ENCODE measurements at regions not wholly inside any gene's neighbourhood (a gene's known extent, or its start where the extent isn't known, plus 50 kb on each side); places are given as distances from the start of the nearest gene placed in this dataset.

GRCh38 chr16:82412770-82413169 is 214.0 kb upstream of the CDH13 start:
- H3K9me3 Mint-ChIP-seq (ENCODE audit: unreplicated experiment): no peaks in the 10 kb centered on the region
- H3K36me3 Mint-ChIP-seq (ENCODE audit: unreplicated experiment): no peaks in the 10 kb centered on the region
- no peak for DNase-seq (ENCODE audit: extremely low spot score, unreplicated experiment)
- H3K27me3 Mint-ChIP-seq (ENCODE audit: unreplicated experiment): peaks cover 6% of the 10 kb centered on the region
- H3K27ac Mint-ChIP-seq (ENCODE audit: unreplicated experiment): no peak overlapping the region
- TF ChIP-seq CTCF (IDR thresholded peaks at IDR 0.05): no peak
- no peaks in the 10 kb centered on the region for H3K4me1 Mint-ChIP-seq (ENCODE audit: unreplicated experiment)
- H3K4me3 Mint-ChIP-seq (ENCODE audit: unreplicated experiment): no peak overlapping the region

- Mint-ChIP-seq H3K4me3 (ENCODE audit: unreplicated experiment) (no peak overlapping the region), H3K27me3 (ENCODE audit: unreplicated experiment) (peaks cover 8% of the 10 kb centered on the region), H3K4me1 (ENCODE audit: unreplicated experiment) (no peaks in the 10 kb centered on the region), H3K27ac (ENCODE audit: unreplicated experiment) (no peak overlapping the region), H3K9me3 (ENCODE audit: unreplicated experiment) (no peaks in the 10 kb centered on the region), H3K36me3 (ENCODE audit: unreplicated experiment) (no peaks in the 10 kb centered on the region)
- no peak for DNase-seq (ENCODE audit: extremely low spot score, unreplicated experiment)
- TF ChIP-seq CTCF (IDR thresholded peaks at IDR 0.05): no peak
Measured at GRCh38 chr16:82405736-82406135, 221.0 kb upstream of the CDH13 start.

GRCh38 chr16:82404586-82405315 is 222.0 kb upstream of the CDH13 start:
- peaks cover 5% of the 10 kb centered on the region for H3K27me3 Mint-ChIP-seq (ENCODE audit: unreplicated experiment)
- H3K36me3 Mint-ChIP-seq (ENCODE audit: unreplicated experiment): no peaks in the 10 kb centered on the region
- no peak overlapping the region for H3K4me3 Mint-ChIP-seq (ENCODE audit: unreplicated experiment)
- no peak for DNase-seq (ENCODE audit: extremely low spot score, unreplicated experiment)
- H3K27ac Mint-ChIP-seq (ENCODE audit: unreplicated experiment): no peak overlapping the region
- no peaks in the 10 kb centered on the region for H3K4me1 Mint-ChIP-seq (ENCODE audit: unreplicated experiment)
- H3K9me3 Mint-ChIP-seq (ENCODE audit: unreplicated experiment): no peaks in the 10 kb centered on the region
- no peak for TF ChIP-seq CTCF (IDR thresholded peaks at IDR 0.05)

GRCh38 chr16:82402665-82403218 is 224.0 kb upstream of the CDH13 start:
- TF ChIP-seq CTCF (IDR thresholded peaks at IDR 0.05): no peak
- Mint-ChIP-seq H3K27me3 (ENCODE audit: unreplicated experiment) (peaks cover 5% of the 10 kb centered on the region), H3K27ac (ENCODE audit: unreplicated experiment) (no peak overlapping the region), H3K9me3 (ENCODE audit: unreplicated experiment) (no peaks in the 10 kb centered on the region), H3K4me1 (ENCODE audit: unreplicated experiment) (no peaks in the 10 kb centered on the region), H3K4me3 (ENCODE audit: unreplicated experiment) (no peak overlapping the region), H3K36me3 (ENCODE audit: unreplicated experiment) (no peaks in the 10 kb centered on the region)
- DNase-seq (ENCODE audit: extremely low spot score, unreplicated experiment): no peak

GRCh38 chr16:82400046-82400445 is 226.7 kb upstream of the CDH13 start:
- Mint-ChIP-seq H3K27me3 (ENCODE audit: unreplicated experiment) (no peaks in the 10 kb centered on the region), H3K9me3 (ENCODE audit: unreplicated experiment) (no peaks in the 10 kb centered on the region), H3K4me3 (ENCODE audit: unreplicated experiment) (no peak overlapping the region), H3K4me1 (ENCODE audit: unreplicated experiment) (no peaks in the 10 kb centered on the region), H3K36me3 (ENCODE audit: unreplicated experiment) (no peaks in the 10 kb centered on the region), H3K27ac (ENCODE audit: unreplicated experiment) (no peak overlapping the region)
- TF ChIP-seq CTCF (IDR thresholded peaks at IDR 0.05): no peak
- DNase-seq (ENCODE audit: extremely low spot score, unreplicated experiment): no peak

Data from osteocyte (in vitro differentiated cells).